ENCODE measurements at regions not wholly inside any gene's neighbourhood (a gene's known extent, or its start where the extent isn't known, plus 50 kb on each side); places are given as distances from the start of the nearest gene placed in this dataset.
A peak's percentile ranks its signal among the peaks of the same experiment; 100 is the strongest.

GRCh38 chr16:66264311-66265047 is 102.0 kb upstream of the CDH5 start:
- no peaks in the 10 kb centered on the region for H3K36me3 Mint-ChIP-seq
- H3K27me3 Mint-ChIP-seq (ENCODE audit: low read depth) = peaks cover 3% of the 10 kb centered on the region
- DNase-seq (ENCODE audit: low spot score in 2 of 2, unreplicated experiment in 2 of 2) = peak in 1 of 2 experiments; percentile 36
- H3K4me3 Mint-ChIP-seq = no peak overlapping the region
- TF ChIP-seq CTCF (IDR thresholded peaks at IDR 0.05; ENCODE audit: unreplicated experiment) = no peak
- peak overlapping the region; percentile 72 for H3K27ac Mint-ChIP-seq
- no peaks in the 10 kb centered on the region for H3K9me3 Mint-ChIP-seq
- H3K4me1 Mint-ChIP-seq = peaks cover 57% of the 10 kb centered on the region

- H3K36me3 Mint-ChIP-seq = no peaks in the 10 kb centered on the region
- peaks cover 54% of the 10 kb centered on the region for H3K4me1 Mint-ChIP-seq
- peak in 1 of 2 experiments; percentile 9 for DNase-seq (ENCODE audit: low spot score in 2 of 2, unreplicated experiment in 2 of 2)
- no peak for TF ChIP-seq CTCF (IDR thresholded peaks at IDR 0.05; ENCODE audit: unreplicated experiment)
- H3K9me3 Mint-ChIP-seq = no peaks in the 10 kb centered on the region
- H3K4me3 Mint-ChIP-seq = no peak overlapping the region
- H3K27ac Mint-ChIP-seq = peak overlapping the region; percentile 72
- no peaks in the 10 kb centered on the region for H3K27me3 Mint-ChIP-seq (ENCODE audit: low read depth)
Measured at GRCh38 chr16:66263973-66264310, 102.5 kb upstream of the CDH5 start.

- no peak for TF ChIP-seq CTCF (IDR thresholded peaks at IDR 0.05; ENCODE audit: unreplicated experiment)
- peak in 1 of 2 experiments; percentile 33 for DNase-seq (ENCODE audit: low spot score in 2 of 2, unreplicated experiment in 2 of 2)
- H3K9me3 Mint-ChIP-seq = no peaks in the 10 kb centered on the region
- H3K36me3 Mint-ChIP-seq = no peaks in the 10 kb centered on the region
- peak overlapping the region; percentile 72 for H3K27ac Mint-ChIP-seq
- H3K4me1 Mint-ChIP-seq = peaks cover 53% of the 10 kb centered on the region
- H3K27me3 Mint-ChIP-seq (ENCODE audit: low read depth) = no peaks in the 10 kb centered on the region
- H3K4me3 Mint-ChIP-seq = no peak overlapping the region
Measured at GRCh38 chr16:66263168-66263972, 103.1 kb upstream of the CDH5 start.

- no peak for TF ChIP-seq CTCF (IDR thresholded peaks at IDR 0.05; ENCODE audit: unreplicated experiment)
- Mint-ChIP-seq H3K4me1 (peaks cover 44% of the 10 kb centered on the region), H3K36me3 (no peaks in the 10 kb centered on the region), H3K9me3 (no peaks in the 10 kb centered on the region), H3K4me3 (no peak overlapping the region), H3K27ac (peak overlapping the region; percentile 37), H3K27me3 (ENCODE audit: low read depth) (no peaks in the 10 kb centered on the region)
- peak in 1 of 2 experiments; percentile 37 for DNase-seq (ENCODE audit: low spot score in 2 of 2, unreplicated experiment in 2 of 2)
Measured at GRCh38 chr16:66262253-66263167, 104.0 kb upstream of the CDH5 start.

GRCh38 chr16:66261826-66262225 is 104.7 kb upstream of the CDH5 start:
- Mint-ChIP-seq H3K9me3 (no peaks in the 10 kb centered on the region), H3K36me3 (no peaks in the 10 kb centered on the region), H3K4me3 (no peak overlapping the region), H3K4me1 (peaks cover 38% of the 10 kb centered on the region), H3K27ac (no peak overlapping the region), H3K27me3 (ENCODE audit: low read depth) (no peaks in the 10 kb centered on the region)
- peak in 1 of 2 experiments; percentile 20 for DNase-seq (ENCODE audit: low spot score in 2 of 2, unreplicated experiment in 2 of 2)
- TF ChIP-seq CTCF (IDR thresholded peaks at IDR 0.05; ENCODE audit: unreplicated experiment) = no peak

All from mesothelial cell of epicardium (in vitro differentiated cells).